HG03521 (cell line): ENCODE measurements at regions not wholly inside any gene's neighbourhood (a gene's known extent, or its start where the extent isn't known, plus 50 kb on each side); places are given as distances from the start of the nearest gene placed in this dataset.
"Not testable (repeated sequence)": the region's sequence is repeated elsewhere in the genome, so short reads cannot be mapped to it uniquely, and the experiment has no call there.

Source experiments
- ATAC-seq: cut with Tn5 transposase; IDR thresholded peaks from one replicate; pipeline ENCODE4 v1.9.1; 2021; ENCODE audit warnings: mild to moderate bottlenecking, moderate library complexity; ENCODE audit not compliant: unreplicated experiment

GRCh38 chr7:131689662-131690234 lies 133.3 kb upstream of the PODXL start:
- ATAC-seq, result no peak

- peak; percentile 54 for ATAC-seq
These were observed 132.6 kb upstream of the PODXL start for GRCh38 chr7:131688738-131689661.

GRCh38 chr7:131687296-131687695 lies 130.9 kb upstream of the PODXL start:
- no peak for ATAC-seq

GRCh38 chr7:131686833-131687232 lies 130.4 kb upstream of the PODXL start:
- ATAC-seq, result no peak

GRCh38 chr7:131683536-131684125 lies 127.2 kb upstream of the PODXL start:
- no peak for ATAC-seq

- no peak for ATAC-seq
These were observed 125.5 kb upstream of the PODXL start for GRCh38 chr7:131681961-131682360.

GRCh38 chr7:131679071-131679470 lies 122.6 kb upstream of the PODXL start:
- not testable (repeated sequence) for ATAC-seq

- ATAC-seq, result not testable (repeated sequence)
These were observed 120.4 kb upstream of the PODXL start for GRCh38 chr7:131676850-131677249.

GRCh38 chr7:131674131-131674530 lies 117.7 kb upstream of the PODXL start:
- ATAC-seq, result no peak

- no peak for ATAC-seq
These were observed 117.1 kb upstream of the PODXL start for GRCh38 chr7:131673576-131673975.

GRCh38 chr7:131670406-131670805 lies 114.0 kb upstream of the PODXL start:
- no peak for ATAC-seq

GRCh38 chr7:131667699-131668098 lies 111.3 kb upstream of the PODXL start:
- no peak for ATAC-seq

GRCh38 chr7:131665021-131665420 lies 108.6 kb upstream of the PODXL start:
- ATAC-seq, result no peak

- no peak for ATAC-seq
These were observed 108.1 kb upstream of the PODXL start for GRCh38 chr7:131664570-131664969.

- not testable (repeated sequence) for ATAC-seq
These were observed 106.0 kb upstream of the PODXL start for GRCh38 chr7:131662301-131662873.

GRCh38 chr7:131657881-131658280 lies 101.5 kb upstream of the PODXL start:
- ATAC-seq, result no peak

GRCh38 chr7:131656980-131657723 lies 100.7 kb upstream of the PODXL start:
- no peak for ATAC-seq

- no peak for ATAC-seq
These were observed 99.4 kb upstream of the PODXL start for GRCh38 chr7:131655866-131656265.

GRCh38 chr7:131655447-131655846 lies 99.0 kb upstream of the PODXL start:
- no peak for ATAC-seq

GRCh38 chr7:131654668-131655326 lies 98.4 kb upstream of the PODXL start:
- peak; percentile 73 for ATAC-seq

- ATAC-seq, result no peak
These were observed 97.8 kb upstream of the PODXL start for GRCh38 chr7:131654249-131654558.
